ENCODE measurements at regions not wholly inside any gene's neighbourhood (a gene's known extent, or its start where the extent isn't known, plus 50 kb on each side); places are given as distances from the start of the nearest gene placed in this dataset.

GRCh38 chr16:5477251-5477650, 379.7 kb upstream of the EEF2KMT start:
- Mint-ChIP-seq H3K4me1 (peaks cover 6% of the 10 kb centered on the region), H3K27ac (no peak overlapping the region)

GRCh38 chr16:5472552-5472951, 375.0 kb upstream of the EEF2KMT start:
- Mint-ChIP-seq H3K27me3 (ENCODE audit: low read depth) (peaks cover 49% of the 10 kb centered on the region), H3K4me3 (no peak overlapping the region), H3K27ac (no peak overlapping the region), H3K9me3 (no peaks in the 10 kb centered on the region), H3K36me3 (ENCODE audit: low read depth) (no peaks in the 10 kb centered on the region), H3K4me1 (no peaks in the 10 kb centered on the region)
- TF ChIP-seq CTCF (IDR thresholded peaks at IDR 0.05; ENCODE audit: unreplicated experiment in 3 of 3): no peak

More at GRCh38 chr16:5477251-5477650, 379.7 kb upstream of the EEF2KMT start:
- H3K27me3 Mint-ChIP-seq (ENCODE audit: low read depth): peaks cover 32% of the 10 kb centered on the region
- H3K9me3 Mint-ChIP-seq: no peaks in the 10 kb centered on the region
- TF ChIP-seq CTCF (IDR thresholded peaks at IDR 0.05; ENCODE audit: unreplicated experiment in 3 of 3): no peak
- no peak overlapping the region for H3K4me3 Mint-ChIP-seq
- H3K36me3 Mint-ChIP-seq (ENCODE audit: low read depth): no peaks in the 10 kb centered on the region

GRCh38 chr16:5468488-5468887, 370.9 kb upstream of the EEF2KMT start:
- no peak overlapping the region for H3K27ac Mint-ChIP-seq
- no peak for TF ChIP-seq CTCF (IDR thresholded peaks at IDR 0.05; ENCODE audit: unreplicated experiment in 3 of 3)
- H3K36me3 Mint-ChIP-seq (ENCODE audit: low read depth): no peaks in the 10 kb centered on the region
- peaks cover 44% of the 10 kb centered on the region for H3K27me3 Mint-ChIP-seq (ENCODE audit: low read depth)
- no peaks in the 10 kb centered on the region for H3K9me3 Mint-ChIP-seq
- no peaks in the 10 kb centered on the region for H3K4me1 Mint-ChIP-seq
- H3K4me3 Mint-ChIP-seq: no peak overlapping the region

- TF ChIP-seq CTCF (IDR thresholded peaks at IDR 0.05; ENCODE audit: unreplicated experiment in 3 of 3): no peak
- Mint-ChIP-seq H3K27ac (no peak overlapping the region), H3K4me1 (no peaks in the 10 kb centered on the region), H3K9me3 (no peaks in the 10 kb centered on the region), H3K27me3 (ENCODE audit: low read depth) (peaks cover 34% of the 10 kb centered on the region), H3K36me3 (ENCODE audit: low read depth) (no peaks in the 10 kb centered on the region), H3K4me3 (no peak overlapping the region)
These were observed 370.0 kb upstream of the EEF2KMT start for GRCh38 chr16:5467552-5467951.

GRCh38 chr16:5466551-5466950, 369.0 kb upstream of the EEF2KMT start:
- H3K4me1 Mint-ChIP-seq: no peaks in the 10 kb centered on the region
- H3K4me3 Mint-ChIP-seq: no peak overlapping the region
- H3K27ac Mint-ChIP-seq: no peak overlapping the region
- no peaks in the 10 kb centered on the region for H3K36me3 Mint-ChIP-seq (ENCODE audit: low read depth)
- peaks cover 24% of the 10 kb centered on the region for H3K27me3 Mint-ChIP-seq (ENCODE audit: low read depth)
- H3K9me3 Mint-ChIP-seq: no peaks in the 10 kb centered on the region
- TF ChIP-seq CTCF (IDR thresholded peaks at IDR 0.05; ENCODE audit: unreplicated experiment in 3 of 3): no peak

GRCh38 chr16:5465714-5466113, 368.1 kb upstream of the EEF2KMT start:
- Mint-ChIP-seq H3K27ac (no peak overlapping the region), H3K4me3 (no peak overlapping the region), H3K27me3 (ENCODE audit: low read depth) (peaks cover 21% of the 10 kb centered on the region), H3K9me3 (no peaks in the 10 kb centered on the region), H3K36me3 (ENCODE audit: low read depth) (no peaks in the 10 kb centered on the region), H3K4me1 (no peaks in the 10 kb centered on the region)
- no peak for TF ChIP-seq CTCF (IDR thresholded peaks at IDR 0.05; ENCODE audit: unreplicated experiment in 3 of 3)

All from nephron (organoid).